Panc1 (cell line): ENCODE measurements at regions not wholly inside any gene's neighbourhood (a gene's known extent, or its start where the extent isn't known, plus 50 kb on each side); places are given as distances from the start of the nearest gene placed in this dataset.
"Not testable (repeated sequence)": the region's sequence is repeated elsewhere in the genome, so short reads cannot be mapped to it uniquely, and the experiment has no call there.

ENCODE experiments used
- ATAC-seq: fragments of 200-7000 bp; cut with Tn5 transposase; 2 replicates; pipeline ENCODE4 v1.9.1; 2020; ENCODE audit warnings: mild to moderate bottlenecking, moderate library complexity
- BruUV-seq: library from RNA; stranded (reverse); fragments of 400-500 nt; replicated peaks from 2 replicates; lab custom pipeline; 2021; lab: Mats Ljungman, UMichigan
- CTCF ChIA-PET: fragments of 300-600 bp; sonication (Branson Sonifier 250); formaldehyde crosslinking; loops from one replicate; lab custom pipeline; 2022; ENCODE audit warnings: antibody characterized with exemption; lab: Charles Lee
- POLR2A ChIA-PET: fragments of 300-600 bp; sonication (Branson Sonifier 250); formaldehyde crosslinking; loops from one replicate; lab custom pipeline; 2022; ENCODE audit warnings: antibody characterized with exemption; lab: Charles Lee
- DNase-seq: peaks from one replicate; pipeline ENCODE4 v3.0.0-alpha.2; 2010; ENCODE audit warnings: low read depth, low spot score
- H3K27ac ChIP-seq: 2 replicates; pipeline ENCODE4 v1.5.1; 2011; ENCODE audit warnings: mild to moderate bottlenecking, low read length, inconsistent platforms
- H3K27me3 ChIP-seq: fragments of 200-500 bp; sonication (Bioruptor generic); 2 replicates; pipeline ENCODE4 v1.6.0; 2014; ENCODE audit warnings: low read length, inconsistent platforms; ENCODE audit not compliant: control insufficient read depth, insufficient read depth
- H3K36me3 ChIP-seq: fragments of 200-500 bp; sonication (Bioruptor generic); 2 replicates; pipeline ENCODE4 v1.5.1; 2014; ENCODE audit warnings: inconsistent platforms, mild to moderate bottlenecking, low read length, moderate library complexity; ENCODE audit not compliant: control insufficient read depth, insufficient read depth
- H3K4me1 ChIP-seq: 2 replicates; pipeline ENCODE4 v1.5.1; 2011; ENCODE audit warnings: inconsistent platforms, mild to moderate bottlenecking, low read length, moderate library complexity; ENCODE audit not compliant: control insufficient read depth, insufficient read depth
- H3K4me3 ChIP-seq, 2 experiments: 2 replicates each; pipeline ENCODE4 v1.5.1; 2011 to 2012; ENCODE audit warnings: low read depth in 2 of 2, low read length in 2 of 2, mild to moderate bottlenecking in 2 of 2, inconsistent platforms in 1 of 2, moderate library complexity in 1 of 2
- H3K9me3 ChIP-seq: fragments of 200-500 bp; sonication (Bioruptor generic); 2 replicates; pipeline ENCODE4 v1.5.1; 2014; ENCODE audit warnings: low read depth, mild to moderate bottlenecking, inconsistent platforms, low read length, moderate library complexity; ENCODE audit not compliant: control insufficient read depth, insufficient read depth
- CTCF ChIP-seq: fragments of 450-650 bp; IDR thresholded peaks from 2 replicates; pipeline ENCODE4 v1.5.1; 2017; ENCODE audit warnings: mild to moderate bottlenecking
- POLR2AphosphoS5 ChIP-seq: IDR thresholded peaks from 2 replicates; pipeline ENCODE4 v1.6.1; 2012; ENCODE audit warnings: mild to moderate bottlenecking, low read depth, low read length, moderate library complexity
- REST ChIP-seq, 2 experiments: IDR thresholded peaks; 2 replicates each; pipeline ENCODE4 v1.6.1; 2011 to 2012; ENCODE audit warnings: low read depth in 2 of 2, control low read depth in 1 of 2, low read length in 1 of 2, mild to moderate bottlenecking in 1 of 2, moderate library complexity in 1 of 2; ENCODE audit not compliant: insufficient read depth in 1 of 2
- SIN3A ChIP-seq: IDR thresholded peaks from 2 replicates; pipeline ENCODE4 v1.6.1; 2012; ENCODE audit warnings: low read depth, mild to moderate bottlenecking, low read length, moderate library complexity, borderline replicate concordance; ENCODE audit not compliant: insufficient read depth
- TCF7L2 ChIP-seq: IDR thresholded peaks from 2 replicates; pipeline ENCODE4 v1.6.1; 2011; ENCODE audit warnings: mild to moderate bottlenecking, low read depth, low read length, inconsistent platforms
- in situ Hi-C: cut with HindIII; loops from 2 replicates; pipeline ENCODE4 v1.10.0; 2016; ENCODE audit warnings: low sequenced_read_pairs, low pct_unique_long_range_greater_than_20kb
- intact Hi-C: fragments of 100-400 bp; cut with micrococcal nuclease; formaldehyde crosslinking; loops from one replicate; pipeline ENCODE4 v1.10.0; 2022; ENCODE audit not compliant: unreplicated experiment

- H3K4me3 ChIP-seq = no peak overlapping the region
- TF ChIP-seq SIN3A (no peak), REST (IDR thresholded peaks at IDR 0.05; ENCODE audit: insufficient read depth in 1 of 2, low read depth in 2 of 2, low read length in 1 of 2) (no peak), CTCF (no peak), POLR2AphosphoS5 (no peak), TCF7L2 (no peak)
- H3K36me3 ChIP-seq = no peaks in the 10 kb centered on the region; the same call in 1 of the 2 replicates
- CTCF ChIA-PET = no interaction called here
- BruUV-seq = no TSS peak
- peaks cover 22% of the 10 kb centered on the region; the same call in 1 of the 2 replicates for H3K9me3 ChIP-seq
- POLR2A ChIA-PET = interaction anchor here (0.6 kb wide), 1 partner anchor 239 kb away, joined by 7 read pairs; no protein-coding TSS in a partner anchor
- no peak for ATAC-seq
- intact Hi-C loops = no loop called here
- H3K27ac ChIP-seq = no peak overlapping the region
- H3K4me1 ChIP-seq = no peaks in the 10 kb centered on the region
- in situ Hi-C loops = no loop called here
- H3K27me3 ChIP-seq = no peaks in the 10 kb centered on the region
- DNase-seq = no peak
Observed at GRCh38 chr6:101090281-101090680, 209.2 kb upstream of the ASCC3 start.

GRCh38 chr6:101098605-101099004 lies 217.5 kb upstream of the ASCC3 start:
- H3K27ac ChIP-seq, POLR2A ChIA-PET, in situ Hi-C loops, CTCF ChIA-PET, H3K4me3 ChIP-seq, H3K9me3 ChIP-seq, intact Hi-C loops, H3K36me3 ChIP-seq, H3K27me3 ChIP-seq, ATAC-seq, H3K4me1 ChIP-seq, BruUV-seq, DNase-seq: not testable (repeated sequence)

- ATAC-seq = no peak
- Histone ChIP-seq H3K4me1 (no peaks in the 10 kb centered on the region), H3K27ac (no peak overlapping the region), H3K36me3 (no peaks in the 10 kb centered on the region), H3K4me3 (no peak overlapping the region), H3K27me3 (no peaks in the 10 kb centered on the region), H3K9me3 (no peaks in the 10 kb centered on the region)
- in situ Hi-C loops = no loop called here
- no TSS peak for BruUV-seq
- POLR2A ChIA-PET = no interaction called here
- intact Hi-C loops = no loop called here
- no peak for DNase-seq
- no peak for TF ChIP-seq POLR2AphosphoS5
- TF ChIP-seq TCF7L2 = no peak
- TF ChIP-seq SIN3A = no peak
- no peak for TF ChIP-seq CTCF
- CTCF ChIA-PET = no interaction called here
Observed at GRCh38 chr6:101102702-101103101, 221.6 kb upstream of the ASCC3 start.
